ENCODE measurements at regions not wholly inside any gene's neighbourhood (a gene's known extent, or its start where the extent isn't known, plus 50 kb on each side); places are given as distances from the start of the nearest gene placed in this dataset.

GRCh38 chr4:79653871-79654270 is 245.8 kb upstream of the GK2 start:
- TF ChIP-seq, protein P1, sequence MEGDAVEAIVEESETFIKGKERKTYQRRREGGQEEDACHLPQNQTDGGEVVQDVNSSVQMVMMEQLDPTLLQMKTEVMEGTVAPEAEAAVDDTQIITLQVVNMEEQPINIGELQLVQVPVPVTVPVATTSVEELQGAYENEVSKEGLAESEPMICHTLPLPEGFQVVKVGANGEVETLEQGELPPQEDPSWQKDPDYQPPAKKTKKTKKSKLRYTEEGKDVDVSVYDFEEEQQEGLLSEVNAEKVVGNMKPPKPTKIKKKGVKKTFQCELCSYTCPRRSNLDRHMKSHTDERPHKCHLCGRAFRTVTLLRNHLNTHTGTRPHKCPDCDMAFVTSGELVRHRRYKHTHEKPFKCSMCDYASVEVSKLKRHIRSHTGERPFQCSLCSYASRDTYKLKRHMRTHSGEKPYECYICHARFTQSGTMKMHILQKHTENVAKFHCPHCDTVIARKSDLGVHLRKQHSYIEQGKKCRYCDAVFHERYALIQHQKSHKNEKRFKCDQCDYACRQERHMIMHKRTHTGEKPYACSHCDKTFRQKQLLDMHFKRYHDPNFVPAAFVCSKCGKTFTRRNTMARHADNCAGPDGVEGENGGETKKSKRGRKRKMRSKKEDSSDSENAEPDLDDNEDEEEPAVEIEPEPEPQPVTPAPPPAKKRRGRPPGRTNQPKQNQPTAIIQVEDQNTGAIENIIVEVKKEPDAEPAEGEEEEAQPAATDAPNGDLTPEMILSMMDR (IDR thresholded peaks at IDR 0.05; ENCODE audit: insufficient read depth, low read depth, low read length) = no peak
- no peak for TF ChIP-seq EZH2 (IDR thresholded peaks at IDR 0.05; ENCODE audit: insufficient read depth, low read length)

Data from astrocyte (in vitro differentiated cells and primary cell).